Liver (tissue), 8 donors: ENCODE measurements at regions not wholly inside any gene's neighbourhood (a gene's known extent, or its start where the extent isn't known, plus 50 kb on each side); places are given as distances from the start of the nearest gene placed in this dataset.

ENCODE experiments used
- DNase-seq: peaks from one replicate; pipeline ENCODE4 v3.0.0-alpha.2; 2017; ENCODE audit warnings: low spot score
- H3K27ac ChIP-seq, 2 donors: one replicate each; pipeline ENCODE4 v1.7.0; 2013; ENCODE audit warnings: inconsistent platforms in 2 of 2, low read length in 2 of 2, control low read depth in 1 of 2, low read depth in 1 of 2, mild to moderate bottlenecking in 1 of 2
- H3K27me3 ChIP-seq, 4 donors: one replicate each; pipeline versions ENCODE4 v1.6.1 to v1.7.0; 2013; ENCODE audit warnings: low read length in 3 of 4, inconsistent platforms in 1 of 4, mild to moderate bottlenecking in 1 of 4, moderate library complexity in 1 of 4; ENCODE audit not compliant: control insufficient read depth in 4 of 4, insufficient read depth in 4 of 4
- H3K36me3 ChIP-seq, 4 donors: one replicate each; pipeline versions ENCODE4 v1.6.1 to v1.7.0; 2013; ENCODE audit warnings: low read length in 3 of 4, mild to moderate bottlenecking in 3 of 4, low read depth in 1 of 4, moderate library complexity in 1 of 4; ENCODE audit not compliant: control insufficient read depth in 4 of 4, insufficient read depth in 3 of 4
- H3K4me1 ChIP-seq, 4 donors: one replicate each; pipeline versions ENCODE4 v1.6.1 to v1.7.0; 2013; ENCODE audit warnings: low read length in 3 of 4, mild to moderate bottlenecking in 3 of 4, moderate library complexity in 1 of 4; ENCODE audit not compliant: control insufficient read depth in 4 of 4, insufficient read depth in 4 of 4
- H3K4me3 ChIP-seq, 3 donors: one replicate each; pipeline versions ENCODE4 v1.6.1 to v1.7.0; 2013; ENCODE audit warnings: low read length in 3 of 3, control low read depth in 1 of 3, low read depth in 1 of 3, mild to moderate bottlenecking in 1 of 3
- H3K9ac ChIP-seq, 2 donors: one replicate each; pipeline ENCODE4 v1.7.0; 2013; ENCODE audit warnings: low read length in 2 of 2, mild to moderate bottlenecking in 2 of 2, moderate library complexity in 2 of 2, control low read depth in 1 of 2, low read depth in 1 of 2
- H3K9me3 ChIP-seq, 4 donors: one replicate each; pipeline versions ENCODE4 v1.6.1 to v1.7.0; 2013; ENCODE audit warnings: low read length in 3 of 4; ENCODE audit not compliant: control insufficient read depth in 4 of 4
- EGR1 ChIP-seq, 2 donors: IDR thresholded peaks; 2 replicates each; pipeline ENCODE4 v1.6.1; 2016 to 2018; ENCODE audit warnings: antibody characterized with exemption in 2 of 2, low read depth in 2 of 2
- FOXA1 ChIP-seq: IDR thresholded peaks from 2 replicates; pipeline ENCODE4 v1.6.1; 2016; ENCODE audit warnings: antibody characterized with exemption
- FOXA2 ChIP-seq: IDR thresholded peaks from 2 replicates; pipeline ENCODE4 v1.6.1; 2016; ENCODE audit warnings: antibody characterized with exemption
- GABPA ChIP-seq, 2 donors: IDR thresholded peaks in 1 of 2; conservative IDR thresholded peaks in 1 of 2; 2 replicates each; pipeline ENCODE4 v1.6.1; 2016; ENCODE audit warnings: antibody characterized with exemption in 2 of 2, mild to moderate bottlenecking in 1 of 2, moderate library complexity in 1 of 2
- HNF4A ChIP-seq, 2 donors: conservative IDR thresholded peaks; 2 replicates each; pipeline ENCODE4 v1.6.1; 2016; ENCODE audit warnings: antibody characterized with exemption in 2 of 2, mild to moderate bottlenecking in 2 of 2
- HNF4G ChIP-seq: IDR thresholded peaks from 2 replicates; pipeline ENCODE4 v1.6.1; 2016; ENCODE audit warnings: antibody characterized with exemption
- JUND ChIP-seq, 2 donors: IDR thresholded peaks; 2 replicates each; pipeline ENCODE4 v1.6.1; 2016; ENCODE audit warnings: antibody characterized with exemption in 2 of 2
- NR2F2 ChIP-seq: IDR thresholded peaks from 2 replicates; pipeline ENCODE4 v1.6.1; 2016; ENCODE audit warnings: antibody characterized with exemption
- RAD21 ChIP-seq, 2 donors: IDR thresholded peaks; 2 replicates each; pipeline ENCODE4 v1.6.1; 2016; ENCODE audit warnings: antibody characterized with exemption in 2 of 2, mild to moderate bottlenecking in 2 of 2
- RXRA ChIP-seq, 2 donors: IDR thresholded peaks; 2 replicates each; pipeline ENCODE4 v1.6.1; 2017 to 2018; ENCODE audit warnings: antibody characterized with exemption in 2 of 2, mild to moderate bottlenecking in 1 of 2
- SP1 ChIP-seq: IDR thresholded peaks from 2 replicates; pipeline ENCODE4 v1.6.1; 2018; ENCODE audit warnings: antibody characterized with exemption, mild to moderate bottlenecking
- TAF1 ChIP-seq: conservative IDR thresholded peaks from 2 replicates; pipeline ENCODE4 v1.6.1; 2016; ENCODE audit warnings: antibody characterized with exemption, mild to moderate bottlenecking
- YY1 ChIP-seq: IDR thresholded peaks from 2 replicates; pipeline ENCODE4 v1.6.1; 2016; ENCODE audit warnings: antibody characterized with exemption, mild to moderate bottlenecking
- WGBS: extraction: QIAGEN DNeasy Blood & Tissue Kit; methylation state at CpG from one replicate; pipeline ENCODE4 v1.1.7; 2013; 5-methylcytosine and 5-hydroxymethylcytosine counted together
- TF ChIP-seq, protein P1 (sequence below): fragments of 150-350 bp; IDR thresholded peaks from 2 replicates; pipeline ENCODE4 v1.5.1; 2017; ENCODE audit warnings: improper control_type of control experiment, low read depth, low read length; ENCODE audit not compliant: missing input control
- TF ChIP-seq, protein P2 (sequence below): IDR thresholded peaks from 2 replicates; pipeline ENCODE4 v1.6.1; 2016; ENCODE audit warnings: antibody characterized with exemption
- TF ChIP-seq, protein P3 (sequence below): IDR thresholded peaks from 2 replicates; pipeline ENCODE4 v1.6.1; 2016; ENCODE audit warnings: antibody characterized with exemption
- TF ChIP-seq, protein P4 (sequence below): IDR thresholded peaks from 2 replicates; pipeline ENCODE4 v1.6.1; 2016; ENCODE audit warnings: antibody characterized with exemption
- TF ChIP-seq, protein P5 (sequence below): IDR thresholded peaks from 2 replicates; pipeline ENCODE4 v1.6.1; 2016; ENCODE audit warnings: antibody characterized with exemption, mild to moderate bottlenecking
- donor health status: healthy.
- donor health status: healthy.
- donor health status: healthy.
- donor health status: healthy.
- donor health status: healthy.

DNA sequence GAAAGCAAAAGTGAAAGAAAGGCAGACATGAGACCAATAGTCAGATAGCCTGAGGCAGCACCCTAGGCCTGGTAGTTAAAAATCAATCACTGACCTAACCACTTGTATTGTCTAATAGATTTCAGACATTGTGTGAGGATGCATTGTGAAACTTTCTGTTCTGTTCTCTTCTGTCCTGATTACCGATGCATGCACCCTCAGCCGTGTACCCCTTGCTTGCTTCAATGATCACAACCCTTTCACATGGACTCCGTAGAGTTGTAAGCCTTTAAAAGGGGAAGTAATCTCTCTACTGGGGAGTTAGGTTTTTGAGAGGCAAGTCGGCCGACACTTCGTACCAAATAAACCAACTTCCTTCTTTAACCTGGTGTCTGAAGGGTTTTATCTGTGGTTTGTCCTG, 801.6 kb upstream of the TSPY4 start:
- Histone ChIP-seq H3K9ac (no peak overlapping the region), H3K27ac (no peak overlapping the region), H3K9me3 (no peaks in the 10 kb centered on the region), H3K36me3 (no peaks in the 10 kb centered on the region), H3K4me3 (no peak overlapping the region), H3K4me1 (no peaks in the 10 kb centered on the region), H3K27me3 (no peaks in the 10 kb centered on the region)
- 62% methylated on average over 6 of the region's 6 CpGs for WGBS
- TF ChIP-seq YY1 (no peak), RXRA (IDR thresholded peaks at IDR 0.05) (no peak), FOXA2 (no peak), GABPA (IDR thresholded peaks at IDR 0.05 in 1 of 2, conservative IDR thresholded peaks at IDR 0.05 in 1 of 2) (no peak), FOXA1 (no peak), EGR1 (IDR thresholded peaks at IDR 0.05; ENCODE audit: low read depth in 2 of 2) (no peak), TAF1 (no peak), HNF4G (no peak), SP1 (no peak), RAD21 (IDR thresholded peaks at IDR 0.05) (no peak), JUND (IDR thresholded peaks at IDR 0.05) (no peak), HNF4A (conservative IDR thresholded peaks at IDR 0.05) (no peak), NR2F2 (no peak)
- TF ChIP-seq, protein P1, sequence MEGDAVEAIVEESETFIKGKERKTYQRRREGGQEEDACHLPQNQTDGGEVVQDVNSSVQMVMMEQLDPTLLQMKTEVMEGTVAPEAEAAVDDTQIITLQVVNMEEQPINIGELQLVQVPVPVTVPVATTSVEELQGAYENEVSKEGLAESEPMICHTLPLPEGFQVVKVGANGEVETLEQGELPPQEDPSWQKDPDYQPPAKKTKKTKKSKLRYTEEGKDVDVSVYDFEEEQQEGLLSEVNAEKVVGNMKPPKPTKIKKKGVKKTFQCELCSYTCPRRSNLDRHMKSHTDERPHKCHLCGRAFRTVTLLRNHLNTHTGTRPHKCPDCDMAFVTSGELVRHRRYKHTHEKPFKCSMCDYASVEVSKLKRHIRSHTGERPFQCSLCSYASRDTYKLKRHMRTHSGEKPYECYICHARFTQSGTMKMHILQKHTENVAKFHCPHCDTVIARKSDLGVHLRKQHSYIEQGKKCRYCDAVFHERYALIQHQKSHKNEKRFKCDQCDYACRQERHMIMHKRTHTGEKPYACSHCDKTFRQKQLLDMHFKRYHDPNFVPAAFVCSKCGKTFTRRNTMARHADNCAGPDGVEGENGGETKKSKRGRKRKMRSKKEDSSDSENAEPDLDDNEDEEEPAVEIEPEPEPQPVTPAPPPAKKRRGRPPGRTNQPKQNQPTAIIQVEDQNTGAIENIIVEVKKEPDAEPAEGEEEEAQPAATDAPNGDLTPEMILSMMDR, result no peak
- TF ChIP-seq, protein P2, sequence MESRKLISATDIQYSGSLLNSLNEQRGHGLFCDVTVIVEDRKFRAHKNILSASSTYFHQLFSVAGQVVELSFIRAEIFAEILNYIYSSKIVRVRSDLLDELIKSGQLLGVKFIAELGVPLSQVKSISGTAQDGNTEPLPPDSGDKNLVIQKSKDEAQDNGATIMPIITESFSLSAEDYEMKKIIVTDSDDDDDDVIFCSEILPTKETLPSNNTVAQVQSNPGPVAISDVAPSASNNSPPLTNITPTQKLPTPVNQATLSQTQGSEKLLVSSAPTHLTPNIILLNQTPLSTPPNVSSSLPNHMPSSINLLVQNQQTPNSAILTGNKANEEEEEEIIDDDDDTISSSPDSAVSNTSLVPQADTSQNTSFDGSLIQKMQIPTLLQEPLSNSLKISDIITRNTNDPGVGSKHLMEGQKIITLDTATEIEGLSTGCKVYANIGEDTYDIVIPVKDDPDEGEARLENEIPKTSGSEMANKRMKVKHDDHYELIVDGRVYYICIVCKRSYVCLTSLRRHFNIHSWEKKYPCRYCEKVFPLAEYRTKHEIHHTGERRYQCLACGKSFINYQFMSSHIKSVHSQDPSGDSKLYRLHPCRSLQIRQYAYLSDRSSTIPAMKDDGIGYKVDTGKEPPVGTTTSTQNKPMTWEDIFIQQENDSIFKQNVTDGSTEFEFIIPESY, result no peak
- TF ChIP-seq, protein P3, sequence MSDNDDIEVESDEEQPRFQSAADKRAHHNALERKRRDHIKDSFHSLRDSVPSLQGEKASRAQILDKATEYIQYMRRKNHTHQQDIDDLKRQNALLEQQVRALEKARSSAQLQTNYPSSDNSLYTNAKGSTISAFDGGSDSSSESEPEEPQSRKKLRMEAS, result no peak
- TF ChIP-seq, protein P4, sequence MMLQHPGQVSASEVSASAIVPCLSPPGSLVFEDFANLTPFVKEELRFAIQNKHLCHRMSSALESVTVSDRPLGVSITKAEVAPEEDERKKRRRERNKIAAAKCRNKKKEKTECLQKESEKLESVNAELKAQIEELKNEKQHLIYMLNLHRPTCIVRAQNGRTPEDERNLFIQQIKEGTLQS, result no peak
- TF ChIP-seq, protein P5, sequence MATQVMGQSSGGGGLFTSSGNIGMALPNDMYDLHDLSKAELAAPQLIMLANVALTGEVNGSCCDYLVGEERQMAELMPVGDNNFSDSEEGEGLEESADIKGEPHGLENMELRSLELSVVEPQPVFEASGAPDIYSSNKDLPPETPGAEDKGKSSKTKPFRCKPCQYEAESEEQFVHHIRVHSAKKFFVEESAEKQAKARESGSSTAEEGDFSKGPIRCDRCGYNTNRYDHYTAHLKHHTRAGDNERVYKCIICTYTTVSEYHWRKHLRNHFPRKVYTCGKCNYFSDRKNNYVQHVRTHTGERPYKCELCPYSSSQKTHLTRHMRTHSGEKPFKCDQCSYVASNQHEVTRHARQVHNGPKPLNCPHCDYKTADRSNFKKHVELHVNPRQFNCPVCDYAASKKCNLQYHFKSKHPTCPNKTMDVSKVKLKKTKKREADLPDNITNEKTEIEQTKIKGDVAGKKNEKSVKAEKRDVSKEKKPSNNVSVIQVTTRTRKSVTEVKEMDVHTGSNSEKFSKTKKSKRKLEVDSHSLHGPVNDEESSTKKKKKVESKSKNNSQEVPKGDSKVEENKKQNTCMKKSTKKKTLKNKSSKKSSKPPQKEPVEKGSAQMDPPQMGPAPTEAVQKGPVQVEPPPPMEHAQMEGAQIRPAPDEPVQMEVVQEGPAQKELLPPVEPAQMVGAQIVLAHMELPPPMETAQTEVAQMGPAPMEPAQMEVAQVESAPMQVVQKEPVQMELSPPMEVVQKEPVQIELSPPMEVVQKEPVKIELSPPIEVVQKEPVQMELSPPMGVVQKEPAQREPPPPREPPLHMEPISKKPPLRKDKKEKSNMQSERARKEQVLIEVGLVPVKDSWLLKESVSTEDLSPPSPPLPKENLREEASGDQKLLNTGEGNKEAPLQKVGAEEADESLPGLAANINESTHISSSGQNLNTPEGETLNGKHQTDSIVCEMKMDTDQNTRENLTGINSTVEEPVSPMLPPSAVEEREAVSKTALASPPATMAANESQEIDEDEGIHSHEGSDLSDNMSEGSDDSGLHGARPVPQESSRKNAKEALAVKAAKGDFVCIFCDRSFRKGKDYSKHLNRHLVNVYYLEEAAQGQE, result no peak
- no peak for DNase-seq
